Effector memory CD8-positive, alpha-beta T cell (primary cell): ENCODE measurements at regions not wholly inside any gene's neighbourhood (a gene's known extent, or its start where the extent isn't known, plus 50 kb on each side); places are given as distances from the start of the nearest gene placed in this dataset.
"Not testable (repeated sequence)": the region's sequence is repeated elsewhere in the genome, so short reads cannot be mapped to it uniquely, and the experiment has no call there.

ENCODE experiments used
- ATAC-seq: fragments of 150-1000 bp; cut with Tn5 transposase; replicated peaks from 2 replicates; pipeline ENCODE4 v1.10.0; 2021; ENCODE audit warnings: mild to moderate bottlenecking, moderate library complexity
- DNase-seq, 3 experiments: peaks; one replicate each; pipeline ENCODE4 v3.0.0; 2021
- H3K27ac Mint-ChIP-seq, 2 donors: one replicate each; pipeline ENCODE4 v1.8.0; 2022; ENCODE audit warnings: mild to moderate bottlenecking in 2 of 2, mixed read lengths in 2 of 2, moderate library complexity in 2 of 2
- H3K27me3 Mint-ChIP-seq, 2 donors: one replicate each; pipeline ENCODE4 v1.8.0; 2022; ENCODE audit warnings: mixed read lengths in 2 of 2
- H3K36me3 Mint-ChIP-seq: one replicate; pipeline ENCODE4 v1.8.0; 2022; ENCODE audit warnings: mild to moderate bottlenecking, moderate library complexity, mixed read lengths; ENCODE audit not compliant: insufficient read depth
- H3K4me1 Mint-ChIP-seq, 2 donors: one replicate each; pipeline ENCODE4 v1.8.0; 2022; ENCODE audit warnings: low read depth in 2 of 2, mixed read lengths in 2 of 2
- H3K4me3 Mint-ChIP-seq, 2 donors: one replicate each; pipeline ENCODE4 v1.8.0; 2022; ENCODE audit warnings: mild to moderate bottlenecking in 2 of 2, mixed read lengths in 2 of 2, moderate library complexity in 2 of 2
- H3K9me3 Mint-ChIP-seq, 2 donors: one replicate each; pipeline ENCODE4 v1.8.0; 2022; ENCODE audit warnings: mixed read lengths in 2 of 2

- not testable (repeated sequence) for H3K4me1 Mint-ChIP-seq, H3K9me3 Mint-ChIP-seq, H3K27me3 Mint-ChIP-seq, H3K27ac Mint-ChIP-seq, ATAC-seq, H3K4me3 Mint-ChIP-seq, DNase-seq, H3K36me3 Mint-ChIP-seq
These were observed 113.5 kb downstream of the NPIPB11 start for GRCh38 chr16:29292952-29293471.

- not testable (repeated sequence) for H3K36me3 Mint-ChIP-seq, H3K4me1 Mint-ChIP-seq, H3K27me3 Mint-ChIP-seq, H3K9me3 Mint-ChIP-seq
- Mint-ChIP-seq H3K4me3 (peak overlapping the region; percentile 53 to 77), H3K27ac (peak overlapping the region; percentile 87 to 94)
- DNase-seq (peak; percentile 24 to 51 (median 51)), ATAC-seq (peak; percentile 75)
These were observed 114.9 kb downstream of the NPIPB11 start for GRCh38 chr16:29291329-29292271.

DNA sequence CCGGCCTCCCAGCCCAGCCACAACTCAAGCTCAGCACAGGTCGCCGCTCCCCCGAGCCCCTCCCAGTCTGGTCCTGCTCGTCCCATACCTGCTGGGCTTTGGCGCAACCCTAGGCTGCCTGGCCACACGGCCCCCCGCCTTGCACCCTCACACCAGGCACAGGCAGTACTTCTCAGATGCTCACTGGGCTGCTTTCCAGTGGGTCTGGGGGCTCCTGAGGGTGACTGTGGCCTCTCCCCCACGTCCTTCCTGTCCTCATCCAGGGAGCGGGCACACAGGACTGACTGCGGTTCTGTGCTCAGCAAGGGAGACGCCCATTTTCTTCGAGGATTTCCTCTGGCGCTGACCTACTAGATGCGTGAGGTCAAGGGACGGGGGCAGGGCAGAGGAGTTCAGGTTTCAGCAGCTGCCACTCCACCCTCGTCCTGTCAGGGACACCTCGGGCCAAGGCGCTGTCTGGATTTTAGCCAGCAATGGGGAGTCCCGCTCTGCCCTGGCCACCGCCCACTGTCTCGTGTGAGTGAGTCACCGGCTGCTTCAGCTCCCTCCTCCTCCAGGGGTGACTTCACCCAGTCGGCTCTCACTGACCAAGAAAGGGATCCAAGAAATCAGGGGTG lies 115.8 kb downstream of the NPIPB11 start:
- H3K36me3 Mint-ChIP-seq: peaks cover 9% of the 10 kb centered on the region
- no peaks in the 10 kb centered on the region for H3K27me3 Mint-ChIP-seq
- H3K9me3 Mint-ChIP-seq: no peaks in the 10 kb centered on the region
- H3K27ac Mint-ChIP-seq: peak overlapping the region; percentile 87 to 94
- peaks cover 6 to 8% of the 10 kb centered on the region in 2 donors for H3K4me1 Mint-ChIP-seq
- DNase-seq (peak; percentile 51 to 63 (median 63)), ATAC-seq (peak; percentile 81)
- peak overlapping the region; percentile 53 to 77 for H3K4me3 Mint-ChIP-seq

DNA sequence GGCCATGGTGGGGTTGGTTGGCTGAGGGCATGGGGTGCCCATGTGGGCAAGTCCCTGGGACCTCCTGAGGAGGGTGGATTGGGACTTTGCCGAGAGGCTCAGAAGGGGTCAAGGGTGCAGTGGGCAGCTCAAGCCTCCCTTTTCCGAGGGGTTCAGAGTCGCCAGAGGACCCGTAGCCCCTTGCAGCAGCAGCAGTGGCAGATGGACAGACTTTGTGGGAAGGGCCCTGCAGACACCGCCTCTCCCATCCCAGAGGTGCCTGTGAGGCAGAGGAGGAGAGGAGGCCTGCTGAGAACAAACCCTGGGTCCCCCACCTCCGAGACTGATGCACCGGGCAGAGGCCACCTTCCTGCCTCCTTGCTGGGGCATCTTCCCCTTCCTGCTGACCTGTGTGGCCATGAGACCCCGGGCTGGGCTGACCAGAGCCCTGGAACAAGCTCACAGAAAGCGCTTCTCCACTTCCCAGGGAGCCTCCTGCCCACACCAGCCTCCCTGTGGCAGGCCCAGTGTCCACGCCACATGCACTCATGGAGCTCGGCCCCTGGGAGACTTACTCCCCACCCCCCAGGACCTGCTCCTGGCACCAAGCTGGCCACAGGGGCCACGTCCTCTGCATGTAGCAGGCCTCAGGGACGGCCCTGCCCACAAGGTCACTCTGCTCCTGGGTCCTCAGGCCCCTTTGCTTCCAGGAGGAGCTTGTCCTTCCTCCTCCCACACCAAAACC lies 116.8 kb downstream of the NPIPB11 start:
- H3K9me3 Mint-ChIP-seq, DNase-seq, H3K4me3 Mint-ChIP-seq, ATAC-seq, H3K27me3 Mint-ChIP-seq: not testable (repeated sequence)
- Mint-ChIP-seq H3K27ac (peak overlapping the region; percentile 87 to 94), H3K36me3 (peaks cover 12% of the 10 kb centered on the region), H3K4me1 (peaks cover 6 to 13% of the 10 kb centered on the region in 2 donors)

- H3K36me3 Mint-ChIP-seq: peaks cover 12% of the 10 kb centered on the region
- not testable (repeated sequence) for H3K4me3 Mint-ChIP-seq, H3K27me3 Mint-ChIP-seq, DNase-seq, ATAC-seq, H3K9me3 Mint-ChIP-seq
- H3K4me1 Mint-ChIP-seq: peaks cover 6 to 17% of the 10 kb centered on the region in 2 donors
- H3K27ac Mint-ChIP-seq: peak overlapping the region; percentile 67 to 68
These were observed 117.6 kb downstream of the NPIPB11 start for GRCh38 chr16:29288711-29289474.

DNA sequence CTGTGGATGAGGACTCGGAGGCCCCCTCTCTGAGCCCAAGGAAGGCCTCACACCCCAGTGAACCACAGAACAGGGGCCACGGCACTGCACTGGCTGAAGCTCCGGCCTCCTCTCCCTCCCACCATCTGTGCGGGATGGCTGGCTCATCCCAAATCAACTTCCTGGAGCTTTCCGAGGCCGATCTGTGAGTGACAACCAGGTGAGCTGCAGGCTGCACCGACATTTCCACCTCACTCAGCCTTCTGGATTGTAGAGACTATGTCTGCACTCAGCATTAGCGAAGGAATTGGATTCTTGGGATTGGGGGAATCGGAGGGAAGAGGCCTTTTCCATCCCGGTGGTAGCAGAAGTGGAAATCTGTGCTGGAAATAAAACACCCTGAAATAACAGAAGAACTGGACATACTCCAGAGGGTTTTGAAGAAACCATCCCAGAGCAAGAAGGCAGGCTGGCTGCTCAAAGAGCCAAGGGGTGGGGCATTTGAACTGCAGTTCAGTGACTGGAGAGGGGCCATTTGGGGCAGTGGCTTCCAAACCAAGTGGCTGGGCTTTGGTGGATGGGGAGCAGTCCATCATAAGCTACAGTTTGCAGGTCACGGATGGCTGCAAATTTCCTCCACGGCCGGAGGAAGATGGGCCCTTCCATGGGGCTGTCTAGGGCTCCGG lies 118.5 kb downstream of the NPIPB11 start:
- peaks cover 12% of the 10 kb centered on the region for H3K36me3 Mint-ChIP-seq
- peak overlapping the region; percentile 19 to 56 for H3K27ac Mint-ChIP-seq
- H3K9me3 Mint-ChIP-seq, ATAC-seq, DNase-seq, H3K4me3 Mint-ChIP-seq, H3K27me3 Mint-ChIP-seq: not testable (repeated sequence)
- peaks cover 6 to 17% of the 10 kb centered on the region in 2 donors for H3K4me1 Mint-ChIP-seq

GRCh38 chr16:29287246-29287645 lies 119.3 kb downstream of the NPIPB11 start:
- H3K27me3 Mint-ChIP-seq, H3K9me3 Mint-ChIP-seq, ATAC-seq, DNase-seq, H3K4me3 Mint-ChIP-seq: not testable (repeated sequence)
- Mint-ChIP-seq H3K27ac (peak overlapping the region in 1 of 2 donors; percentile 19), H3K4me1 (peaks cover 6 to 17% of the 10 kb centered on the region in 2 donors), H3K36me3 (peaks cover 12% of the 10 kb centered on the region)

DNA sequence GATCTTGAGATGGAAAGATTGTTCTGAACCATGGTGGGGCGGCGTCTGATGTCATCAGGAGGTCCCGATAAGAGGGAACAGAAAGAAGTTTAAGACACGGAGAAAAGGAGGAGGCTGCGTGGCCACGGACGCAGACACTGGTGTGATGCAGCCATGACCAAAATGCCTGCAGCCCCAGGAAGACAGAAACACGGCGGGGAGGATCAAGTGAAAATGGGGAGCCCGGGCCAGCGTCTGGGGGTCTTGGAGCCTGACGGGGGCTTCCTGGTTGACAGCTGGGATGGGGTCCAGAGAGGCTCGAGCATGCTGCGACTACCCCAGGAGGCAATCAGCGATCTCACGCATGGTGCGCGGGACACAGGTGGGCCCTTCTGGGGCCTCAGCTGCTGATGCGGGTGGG lies 119.7 kb downstream of the NPIPB11 start:
- DNase-seq, H3K4me3 Mint-ChIP-seq, H3K27me3 Mint-ChIP-seq, H3K9me3 Mint-ChIP-seq, ATAC-seq: not testable (repeated sequence)
- peaks cover 6 to 17% of the 10 kb centered on the region in 2 donors for H3K4me1 Mint-ChIP-seq
- H3K36me3 Mint-ChIP-seq: peaks cover 12% of the 10 kb centered on the region
- H3K27ac Mint-ChIP-seq: peak overlapping the region in 1 of 2 donors; percentile 19

GRCh38 chr16:29286161-29286560 lies 120.3 kb downstream of the NPIPB11 start:
- H3K4me3 Mint-ChIP-seq, DNase-seq, H3K27me3 Mint-ChIP-seq, H3K36me3 Mint-ChIP-seq, ATAC-seq, H3K27ac Mint-ChIP-seq, H3K9me3 Mint-ChIP-seq: not testable (repeated sequence)
- H3K4me1 Mint-ChIP-seq: peaks cover 6 to 14% of the 10 kb centered on the region in 2 donors

- not testable (repeated sequence) for DNase-seq, H3K36me3 Mint-ChIP-seq, ATAC-seq, H3K4me1 Mint-ChIP-seq, H3K9me3 Mint-ChIP-seq, H3K27me3 Mint-ChIP-seq
- Mint-ChIP-seq H3K4me3 (peak overlapping the region in 1 of 2 donors; percentile 69), H3K27ac (peak overlapping the region in 1 of 2 donors; percentile 77)
These were observed 121.2 kb downstream of the NPIPB11 start for GRCh38 chr16:29285151-29285885.

GRCh38 chr16:29284723-29285122 lies 121.8 kb downstream of the NPIPB11 start:
- not testable (repeated sequence) for H3K4me1 Mint-ChIP-seq, H3K36me3 Mint-ChIP-seq, ATAC-seq, H3K9me3 Mint-ChIP-seq, H3K27ac Mint-ChIP-seq, H3K27me3 Mint-ChIP-seq, DNase-seq
- peak overlapping the region in 1 of 2 donors; percentile 51 for H3K4me3 Mint-ChIP-seq

DNA sequence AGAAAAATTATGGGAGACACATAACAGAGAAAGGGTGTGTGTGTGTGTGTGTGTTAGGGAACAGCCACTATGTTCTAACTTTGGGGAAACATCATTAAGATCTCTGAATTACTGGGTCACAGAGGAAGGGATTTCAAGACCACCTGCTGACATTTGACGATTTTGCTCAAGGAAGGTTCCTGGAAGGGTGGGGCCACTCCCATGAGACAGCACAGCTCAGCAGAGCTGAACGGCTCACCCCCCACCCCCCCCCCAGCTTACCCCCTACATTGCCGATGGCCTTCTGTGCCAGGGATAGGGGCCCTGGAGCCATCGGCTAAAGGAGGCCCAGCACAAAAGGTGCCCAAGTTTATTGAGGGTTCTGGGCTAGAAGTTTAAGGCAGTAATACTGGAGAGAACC lies 122.4 kb downstream of the NPIPB11 start:
- DNase-seq, H3K4me1 Mint-ChIP-seq, H3K9me3 Mint-ChIP-seq, H3K27me3 Mint-ChIP-seq, ATAC-seq, H3K27ac Mint-ChIP-seq, H3K36me3 Mint-ChIP-seq, H3K4me3 Mint-ChIP-seq: not testable (repeated sequence)
